Naive B cell (primary cell): ENCODE measurements at regions not wholly inside any gene's neighbourhood (a gene's known extent, or its start where the extent isn't known, plus 50 kb on each side); places are given as distances from the start of the nearest gene placed in this dataset.
"Not testable (repeated sequence)": the region's sequence is repeated elsewhere in the genome, so short reads cannot be mapped to it uniquely, and the experiment has no call there.

Source experiments
- ATAC-seq, 2 donors: fragments of 150-1000 bp; cut with Tn5 transposase; 2 replicates each; pipeline ENCODE4 v1.10.0; 2021; ENCODE audit warnings: low read depth in 2 of 2, mild to moderate bottlenecking in 2 of 2, moderate library complexity in 2 of 2
- DNase-seq: peaks from one replicate; pipeline ENCODE4 v3.0.0; 2022
- H3K27ac Mint-ChIP-seq, 6 donors: one replicate each; pipeline ENCODE4 v1.8.0; 2020 to 2022; ENCODE audit warnings: mild to moderate bottlenecking in 6 of 6, mixed read lengths in 6 of 6, moderate library complexity in 5 of 6, inconsistent platforms in 2 of 6
- H3K27me3 Mint-ChIP-seq, 3 donors: one replicate each; pipeline ENCODE4 v1.8.0; 2021 to 2022; ENCODE audit warnings: mixed read lengths in 3 of 3, mild to moderate bottlenecking in 1 of 3
- H3K36me3 Mint-ChIP-seq, 2 donors: one replicate each; pipeline ENCODE4 v1.8.0; 2020 to 2022; ENCODE audit warnings: mixed read lengths in 2 of 2, inconsistent platforms in 1 of 2, mild to moderate bottlenecking in 1 of 2
- H3K4me1 Mint-ChIP-seq, 3 donors: one replicate each; pipeline ENCODE4 v1.8.0; 2020 to 2022; ENCODE audit warnings: mixed read lengths in 3 of 3, inconsistent platforms in 1 of 3, mild to moderate bottlenecking in 1 of 3, moderate library complexity in 1 of 3
- H3K4me3 Mint-ChIP-seq, 8 donors: one replicate each; pipeline ENCODE4 v1.8.0; 2020 to 2022; ENCODE audit warnings: mild to moderate bottlenecking in 8 of 8, mixed read lengths in 8 of 8, moderate library complexity in 8 of 8, inconsistent platforms in 2 of 8
- H3K9me3 Mint-ChIP-seq, 7 donors: one replicate each; pipeline ENCODE4 v1.8.0; 2020 to 2022; ENCODE audit warnings: mixed read lengths in 7 of 7, mild to moderate bottlenecking in 5 of 7, inconsistent platforms in 2 of 7, moderate library complexity in 1 of 7

DNA sequence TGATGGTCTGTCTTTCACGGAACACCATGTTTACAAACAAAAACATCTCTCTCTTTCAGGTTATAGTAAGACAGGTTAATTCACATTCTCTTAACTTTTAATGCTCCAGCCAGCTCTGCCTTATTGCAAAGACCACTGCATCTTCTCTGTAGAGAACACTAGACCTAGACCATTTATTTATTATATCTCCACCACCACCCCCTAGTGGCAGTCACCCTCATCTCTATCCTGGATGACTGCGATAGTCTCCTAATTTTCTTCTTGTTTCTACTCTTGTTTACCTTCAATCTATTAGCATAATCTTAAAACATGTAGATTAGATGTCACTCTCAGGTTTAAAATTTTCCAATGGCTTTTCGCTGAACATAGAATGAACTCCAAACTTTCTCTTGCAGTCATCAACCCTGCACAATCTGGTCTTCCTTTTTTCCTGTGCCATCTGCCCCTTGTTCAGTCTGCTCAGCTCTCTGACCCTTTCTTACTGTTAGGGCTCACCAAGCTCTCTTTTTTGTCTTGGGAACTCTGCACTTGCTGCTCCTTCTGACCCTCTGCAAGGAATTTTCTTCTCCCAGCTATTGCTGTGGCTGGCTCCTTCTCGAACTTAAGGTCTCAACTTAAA, 155.6 kb downstream of the SQOR start:
- DNase-seq (no peak), ATAC-seq (no peak)
- Mint-ChIP-seq H3K27ac (no peak overlapping the region), H3K4me1 (no peaks in the 10 kb centered on the region), H3K4me3 (no peak overlapping the region), H3K36me3 (no peaks in the 10 kb centered on the region), H3K27me3 (peaks cover 22 to 33% (median 23%) of the 10 kb centered on the region in 3 donors), H3K9me3 (no peaks in the 10 kb centered on the region)

- ATAC-seq, result no peak
- H3K4me3 Mint-ChIP-seq, result no peak overlapping the region
- H3K27ac Mint-ChIP-seq, result no peak overlapping the region
- peaks cover 18 to 33% (median 23%) of the 10 kb centered on the region in 3 donors for H3K27me3 Mint-ChIP-seq
- H3K4me1 Mint-ChIP-seq, result no peaks in the 10 kb centered on the region
- DNase-seq, result no peak
- no peaks in the 10 kb centered on the region for H3K36me3 Mint-ChIP-seq
- H3K9me3 Mint-ChIP-seq, result no peaks in the 10 kb centered on the region
These were observed 159.5 kb downstream of the SQOR start for GRCh38 chr15:45794304-45794703.

GRCh38 chr15:45794712-45795439, 160.0 kb downstream of the SQOR start:
- DNase-seq (no peak), ATAC-seq (no peak)
- H3K27ac Mint-ChIP-seq, result peak overlapping the region in 1 of 6 donors; percentile 34
- H3K4me3 Mint-ChIP-seq, result no peak overlapping the region
- H3K27me3 Mint-ChIP-seq, result peaks cover 18 to 33% (median 23%) of the 10 kb centered on the region in 3 donors
- no peaks in the 10 kb centered on the region for H3K4me1 Mint-ChIP-seq
- no peaks in the 10 kb centered on the region for H3K9me3 Mint-ChIP-seq
- H3K36me3 Mint-ChIP-seq, result no peaks in the 10 kb centered on the region

DNA sequence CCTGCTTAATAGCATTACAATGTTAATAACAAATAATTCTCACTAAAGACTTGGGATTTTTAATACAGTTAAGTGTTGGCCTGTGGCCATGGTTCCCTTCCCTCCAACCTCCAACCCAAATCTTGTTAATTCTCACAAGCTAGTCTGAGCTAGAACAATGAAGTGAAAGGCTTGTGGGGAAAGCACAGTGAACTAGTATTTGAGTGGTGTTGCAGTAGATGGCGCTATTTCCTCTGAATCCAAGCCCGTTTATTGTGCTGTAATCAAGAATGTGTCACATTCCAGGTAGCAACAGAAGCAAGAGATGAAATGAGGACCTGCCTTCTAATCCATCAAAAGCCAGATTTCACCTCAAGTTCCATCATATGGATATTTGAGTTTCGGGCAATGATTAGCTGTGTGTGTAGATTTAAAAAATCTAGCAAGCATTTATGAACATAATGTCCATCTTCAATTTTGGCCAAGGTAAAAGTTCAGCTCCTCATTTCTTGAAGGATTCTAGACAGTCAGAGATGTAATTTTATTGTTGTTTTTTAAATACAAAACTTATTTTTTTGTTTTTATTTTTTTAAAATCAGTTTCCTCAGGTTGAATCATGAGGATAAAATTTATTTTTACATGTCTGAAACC, 160.7 kb downstream of the SQOR start:
- H3K27me3 Mint-ChIP-seq, result peaks cover 18 to 33% (median 23%) of the 10 kb centered on the region in 3 donors
- H3K4me3 Mint-ChIP-seq, result no peak overlapping the region

DNA sequence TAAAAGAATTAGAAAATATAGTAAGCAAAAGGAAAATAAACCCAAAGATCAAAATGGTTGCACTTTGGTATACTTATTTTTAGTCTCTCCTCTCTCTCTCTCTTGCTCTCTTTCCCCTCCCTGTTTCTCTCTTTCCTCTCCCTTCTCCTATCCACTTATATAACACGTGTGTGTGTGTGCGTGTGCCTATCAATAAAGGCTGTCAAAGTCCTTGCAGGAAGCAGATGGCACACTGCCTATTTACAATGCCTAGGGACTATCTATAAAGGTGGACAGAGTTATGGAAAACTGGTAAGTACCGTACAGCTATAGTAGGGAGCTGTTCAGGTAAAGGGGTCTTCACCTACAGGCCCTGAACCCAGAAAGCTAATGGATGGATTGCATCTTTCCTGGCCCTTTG, 161.6 kb downstream of the SQOR start:
- no peak overlapping the region for H3K27ac Mint-ChIP-seq
- no peaks in the 10 kb centered on the region for H3K36me3 Mint-ChIP-seq
- H3K4me3 Mint-ChIP-seq, result no peak overlapping the region
- H3K9me3 Mint-ChIP-seq, result no peaks in the 10 kb centered on the region
- peaks cover 18 to 35% (median 23%) of the 10 kb centered on the region in 3 donors for H3K27me3 Mint-ChIP-seq
- H3K4me1 Mint-ChIP-seq, result no peaks in the 10 kb centered on the region
- no peak for ATAC-seq
- no peak for DNase-seq

More for the DNA sequence above, 160.7 kb downstream of the SQOR start:
- Mint-ChIP-seq H3K36me3 (no peaks in the 10 kb centered on the region), H3K27ac (no peak overlapping the region), H3K4me1 (no peaks in the 10 kb centered on the region), H3K9me3 (no peaks in the 10 kb centered on the region)
- no peak for DNase-seq
- ATAC-seq, result no peak

GRCh38 chr15:45799508-45799907, 164.7 kb downstream of the SQOR start:
- Mint-ChIP-seq H3K27ac (no peak overlapping the region), H3K27me3 (peaks cover 4 to 20% (median 12%) of the 10 kb centered on the region in 3 donors)
- ATAC-seq, result no peak

DNA sequence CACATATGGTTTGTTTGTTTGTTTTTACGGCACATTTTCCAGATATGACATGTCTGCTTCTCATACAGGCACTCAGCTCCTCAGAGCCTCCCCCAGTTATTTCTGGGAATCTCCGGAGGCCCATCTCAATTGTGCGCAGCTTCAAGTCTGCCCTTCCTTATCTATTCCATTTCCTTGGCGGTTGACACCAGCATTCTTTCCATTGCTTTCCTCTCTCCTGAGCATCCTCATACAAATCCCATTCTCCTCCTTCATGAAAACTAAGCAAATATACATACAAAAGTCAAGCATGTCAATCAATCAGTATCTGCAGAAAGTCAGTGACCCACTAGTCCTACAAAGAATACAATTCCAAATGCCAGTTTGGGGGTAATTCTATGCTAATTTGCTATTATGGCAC, 166.7 kb downstream of the SQOR start:
- no peaks in the 10 kb centered on the region for H3K9me3 Mint-ChIP-seq
- ATAC-seq (no peak), DNase-seq (no peak)
- no peak overlapping the region for H3K27ac Mint-ChIP-seq
- no peaks in the 10 kb centered on the region for H3K4me1 Mint-ChIP-seq
- H3K4me3 Mint-ChIP-seq, result no peak overlapping the region
- no peaks in the 10 kb centered on the region for H3K36me3 Mint-ChIP-seq
- H3K27me3 Mint-ChIP-seq, result peaks cover 4 to 23% (median 22%) of the 10 kb centered on the region in 3 donors

More at GRCh38 chr15:45799508-45799907, 164.7 kb downstream of the SQOR start:
- H3K36me3 Mint-ChIP-seq, result no peaks in the 10 kb centered on the region
- no peaks in the 10 kb centered on the region for H3K9me3 Mint-ChIP-seq
- H3K4me1 Mint-ChIP-seq, result no peaks in the 10 kb centered on the region
- DNase-seq, result no peak
- H3K4me3 Mint-ChIP-seq, result no peak overlapping the region

- DNase-seq (no peak), ATAC-seq (no peak)
- Mint-ChIP-seq H3K27ac (no peak overlapping the region), H3K27me3 (peaks cover 4 to 27% (median 25%) of the 10 kb centered on the region in 3 donors), H3K4me3 (no peak overlapping the region), H3K4me1 (no peaks in the 10 kb centered on the region), H3K36me3 (no peaks in the 10 kb centered on the region), H3K9me3 (no peaks in the 10 kb centered on the region)
These were observed 167.3 kb downstream of the SQOR start for GRCh38 chr15:45802140-45802539.

DNA sequence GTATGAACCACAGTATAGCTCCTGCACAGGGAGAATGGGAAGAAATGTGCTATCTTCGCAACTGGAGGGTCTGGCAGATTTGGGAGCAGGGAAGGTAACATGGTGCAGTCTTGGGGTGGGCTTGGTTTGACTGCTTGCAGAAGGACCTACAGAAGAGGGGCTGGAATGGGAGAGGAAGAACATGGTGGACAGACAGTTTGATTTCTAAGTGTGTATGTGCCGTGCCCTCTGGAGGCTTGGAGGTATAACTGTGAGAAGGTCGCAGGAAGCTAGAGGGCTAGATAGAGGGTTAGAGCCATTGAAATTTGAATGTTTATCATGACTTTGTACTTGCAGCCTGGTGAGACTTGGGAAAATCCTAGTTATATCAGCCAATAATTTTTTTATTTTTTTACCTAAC, 169.2 kb downstream of the SQOR start:
- DNase-seq, result no peak
- no peaks in the 10 kb centered on the region for H3K9me3 Mint-ChIP-seq
- no peaks in the 10 kb centered on the region for H3K36me3 Mint-ChIP-seq
- H3K4me1 Mint-ChIP-seq, result no peaks in the 10 kb centered on the region
- ATAC-seq, result no peak
- H3K27me3 Mint-ChIP-seq, result peaks cover 4 to 30% (median 27%) of the 10 kb centered on the region in 3 donors
- H3K4me3 Mint-ChIP-seq, result no peak overlapping the region
- no peak overlapping the region for H3K27ac Mint-ChIP-seq

- Mint-ChIP-seq H3K4me1 (no peaks in the 10 kb centered on the region), H3K27me3 (peaks cover 0 to 25% (median 24%) of the 10 kb centered on the region in 3 donors), H3K4me3 (no peak overlapping the region), H3K27ac (no peak overlapping the region), H3K36me3 (no peaks in the 10 kb centered on the region), H3K9me3 (peaks cover 2 to 11% (median 7%) of the 10 kb centered on the region in 7 donors)
- DNase-seq, result no peak
- ATAC-seq, result no peak
These were observed 175.4 kb downstream of the SQOR start for GRCh38 chr15:45810201-45810600.

- H3K9me3 Mint-ChIP-seq, result peaks cover 5 to 29% (median 12%) of the 10 kb centered on the region in 7 donors
- no peaks in the 10 kb centered on the region for H3K4me1 Mint-ChIP-seq
- no peak overlapping the region for H3K27ac Mint-ChIP-seq
- no peak overlapping the region for H3K4me3 Mint-ChIP-seq
- no peak for DNase-seq
- no peaks in the 10 kb centered on the region for H3K36me3 Mint-ChIP-seq
- no peak for ATAC-seq
- H3K27me3 Mint-ChIP-seq, result peaks cover 0 to 15% (median 15%) of the 10 kb centered on the region in 3 donors
These were observed 177.4 kb downstream of the SQOR start for GRCh38 chr15:45812200-45812599.

DNA sequence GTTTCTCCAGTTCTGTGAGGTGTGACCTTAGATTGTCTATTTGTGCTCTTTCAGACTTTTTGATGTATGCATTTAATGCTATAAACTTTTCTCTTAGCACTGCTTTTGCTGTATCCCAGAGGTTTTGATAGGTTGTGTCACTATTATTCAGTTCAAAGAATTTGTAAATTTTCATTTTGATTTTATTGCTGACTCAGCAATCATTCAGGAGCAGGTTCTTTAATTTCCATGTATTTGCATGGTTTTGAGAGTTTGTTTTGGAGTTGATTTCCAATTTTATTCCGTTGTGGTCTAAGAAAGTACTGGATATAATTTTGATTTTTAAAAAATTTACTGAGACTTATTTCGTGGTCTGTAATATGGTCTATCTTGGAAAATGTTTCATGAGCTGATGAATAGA, 182.7 kb downstream of the SQOR start:
- peaks cover 0 to 12% (median 5%) of the 10 kb centered on the region in 3 donors for H3K27me3 Mint-ChIP-seq
- not testable (repeated sequence) for H3K4me1 Mint-ChIP-seq, H3K4me3 Mint-ChIP-seq, DNase-seq, ATAC-seq, H3K36me3 Mint-ChIP-seq, H3K27ac Mint-ChIP-seq
- H3K9me3 Mint-ChIP-seq, result peaks cover 5 to 42% (median 17%) of the 10 kb centered on the region in 7 donors

GRCh38 chr15:45821390-45821789, 186.6 kb downstream of the SQOR start:
- Mint-ChIP-seq H3K27me3 (peaks cover 7 to 13% (median 13%) of the 10 kb centered on the region in 3 donors), H3K4me3 (no peak overlapping the region)

DNA sequence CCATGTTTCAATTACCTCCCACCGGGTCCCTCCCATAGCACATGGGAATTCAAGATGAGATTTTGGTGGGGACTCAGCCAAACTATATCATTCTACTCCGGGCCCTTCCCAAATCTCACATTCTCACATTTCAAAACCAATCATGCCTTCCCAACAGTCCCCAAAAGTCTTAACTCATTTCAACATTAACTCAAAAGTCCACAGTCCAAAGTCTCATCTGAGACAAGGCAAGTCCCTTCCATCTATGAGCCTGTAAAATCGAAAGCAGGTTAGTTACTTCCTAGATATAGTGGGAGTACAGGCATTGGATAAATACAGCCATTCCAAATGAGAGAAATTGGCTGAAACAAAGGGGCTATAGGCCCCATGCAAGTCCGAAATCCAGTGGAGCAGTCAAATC, 188.1 kb downstream of the SQOR start:
- H3K4me3 Mint-ChIP-seq, H3K36me3 Mint-ChIP-seq, DNase-seq, H3K4me1 Mint-ChIP-seq, ATAC-seq, H3K27ac Mint-ChIP-seq: not testable (repeated sequence)
- Mint-ChIP-seq H3K9me3 (peaks cover 1 to 25% (median 5%) of the 10 kb centered on the region in 7 donors), H3K27me3 (peaks cover 7 to 13% (median 13%) of the 10 kb centered on the region in 3 donors)

More at GRCh38 chr15:45821390-45821789, 186.6 kb downstream of the SQOR start:
- Mint-ChIP-seq H3K4me1 (no peaks in the 10 kb centered on the region), H3K36me3 (no peaks in the 10 kb centered on the region), H3K27ac (peak overlapping the region in 1 of 6 donors; percentile 34), H3K9me3 (peaks cover 4 to 36% (median 8%) of the 10 kb centered on the region in 7 donors)
- ATAC-seq (no peak), DNase-seq (no peak)
